H1 (cell line): ENCODE measurements at regions not wholly inside any gene's neighbourhood (a gene's known extent, or its start where the extent isn't known, plus 50 kb on each side); places are given as distances from the start of the nearest gene placed in this dataset.

Experiments used
- CTCF ChIA-PET: fragments of 300-600 bp; sonication (Branson Sonifier 250); formaldehyde crosslinking; loops from one replicate; lab custom pipeline; 2021; ENCODE audit not compliant: partially characterized antibody; lab: Charles Lee
- POLR2A ChIA-PET: fragments of 300-600 bp; sonication (Branson Sonifier 250); formaldehyde crosslinking; loops from one replicate; lab custom pipeline; 2021; ENCODE audit warnings: inconsistent platforms; ENCODE audit not compliant: partially characterized antibody; lab: Charles Lee
- DNase-seq, 2 experiments: peaks; one replicate each; pipeline versions ENCODE4 v3.0.0 to v3.0.0-alpha.2; 2010 to 2022; ENCODE audit warnings: low spot score in 2 of 2, low read depth in 1 of 2, mixed read lengths in 1 of 2
- FAIRE-seq: peaks from 2 replicates; lab custom pipeline; 2011; peaks lifted over from hg19 to GRCh38; lab: Jason Lieb, UNC
- H2AFZ ChIP-seq: 2 replicates; pipeline ENCODE4 v1.8.1; 2012; ENCODE audit warnings: low read length, inconsistent platforms
- H2AK5ac ChIP-seq: 2 replicates; pipeline ENCODE4 v1.6.1; 2013; ENCODE audit warnings: low read depth, low read length
- H2BK120ac ChIP-seq: replicated peaks from 2 replicates; pipeline ENCODE3; 2013; ENCODE audit warnings: low read depth, low read length, inconsistent platforms
- H2BK12ac ChIP-seq: 2 replicates; pipeline ENCODE4 v1.6.1; 2013; ENCODE audit warnings: low read depth, low read length
- H2BK15ac ChIP-seq: 2 replicates; pipeline ENCODE4 v1.6.1; 2013; ENCODE audit warnings: low read length
- H2BK20ac ChIP-seq: 2 replicates; pipeline ENCODE4 v1.6.1; 2013; ENCODE audit warnings: low read length
- H2BK5ac ChIP-seq: 2 replicates; pipeline ENCODE4 v1.6.1; 2013; ENCODE audit warnings: low read depth, low read length
- H3K14ac ChIP-seq: 2 replicates; pipeline ENCODE4 v1.6.1; 2013; ENCODE audit warnings: inconsistent platforms; ENCODE audit not compliant: insufficient read length
- H3K18ac ChIP-seq: 2 replicates; pipeline ENCODE4 v1.6.1; 2013; ENCODE audit warnings: low read length; ENCODE audit errors: extremely low read depth
- H3K23ac ChIP-seq: 2 replicates; pipeline ENCODE4 v1.6.1; 2013; ENCODE audit warnings: inconsistent platforms; ENCODE audit not compliant: insufficient read length
- H3K23me2 ChIP-seq: 2 replicates; pipeline ENCODE4 v1.6.1; 2013; ENCODE audit warnings: low read depth, low read length
- H3K27ac ChIP-seq: 2 replicates; pipeline ENCODE4 v1.6.1; 2011; ENCODE audit warnings: low read depth, low read length, inconsistent platforms
- H3K27me3 ChIP-seq, 4 experiments: replicated peaks in 1 of 4; 1 replicate in 1 of 4; 2 replicates in 3 of 4; pipeline versions ENCODE4 v1.6.1 to v1.8.1; 2011 to 2013; ENCODE audit warnings: low read length in 3 of 4, mild to moderate bottlenecking in 3 of 4, inconsistent platforms in 2 of 4, mixed read lengths in 2 of 4, moderate library complexity in 1 of 4; ENCODE audit not compliant: control insufficient read depth in 3 of 4, insufficient read depth in 3 of 4; ENCODE audit errors: extremely low read depth in 1 of 4
- H3K36me3 ChIP-seq, 4 experiments: 2 replicates each; pipeline versions ENCODE4 v1.6.1 to v1.8.1; 2011 to 2013; ENCODE audit warnings: mild to moderate bottlenecking in 4 of 4, low read length in 3 of 4, moderate library complexity in 2 of 4, control low read depth in 1 of 4, inconsistent platforms in 1 of 4; ENCODE audit not compliant: insufficient read depth in 4 of 4, control insufficient read depth in 2 of 4
- H3K4ac ChIP-seq: replicated peaks from 2 replicates; pipeline ENCODE3; 2013; ENCODE audit warnings: low read length, low read depth, mixed read lengths, inconsistent platforms; ENCODE audit not compliant: insufficient read length
- H3K4me1 ChIP-seq, 4 experiments: replicated peaks in 1 of 4; 1 replicate in 1 of 4; 2 replicates in 3 of 4; pipeline versions ENCODE4 v1.6.1 to v1.8.1; 2011 to 2013; ENCODE audit warnings: low read length in 3 of 4, inconsistent platforms in 2 of 4, mixed read lengths in 1 of 4; ENCODE audit not compliant: insufficient read depth in 4 of 4, control insufficient read depth in 3 of 4
- H3K4me2 ChIP-seq, 2 experiments: 2 replicates each; pipeline versions ENCODE4 v1.6.1 to v1.8.1; 2011 to 2013; ENCODE audit warnings: low read depth in 2 of 2, low read length in 2 of 2, control low read depth in 1 of 2, inconsistent platforms in 1 of 2, mild to moderate bottlenecking in 1 of 2; ENCODE audit not compliant: insufficient read depth in 1 of 2
- H3K4me3 ChIP-seq, 4 experiments: fragments of 200-600, 300-600 bp in 1 of 4; sonication (generic), shearing (Covaris generic), sonication (Bioruptor Twin) in 1 of 4; 2 replicates each; pipeline versions ENCODE4 v1.5.1 to v1.8.1; 2011 to 2016; ENCODE audit warnings: low read length in 4 of 4, low read depth in 3 of 4, control low read depth in 2 of 4, inconsistent platforms in 2 of 4, mild to moderate bottlenecking in 2 of 4, mixed read lengths in 1 of 4, moderate library complexity in 1 of 4; ENCODE audit not compliant: insufficient read depth in 2 of 4; ENCODE audit errors: extremely low read depth in 1 of 4
- H3K56ac ChIP-seq: replicated peaks from 2 replicates; pipeline ENCODE3; 2013; ENCODE audit warnings: low read depth, mild to moderate bottlenecking, mixed read lengths, low read length, inconsistent platforms; ENCODE audit not compliant: insufficient read length
- H3K79me1 ChIP-seq: 2 replicates; pipeline ENCODE4 v1.6.1; 2013; ENCODE audit warnings: low read depth, low read length, control low read depth
- H3K79me2 ChIP-seq, 2 experiments: 2 replicates each; pipeline versions ENCODE4 v1.6.1 to v1.8.1; 2012 to 2013; ENCODE audit warnings: low read length in 2 of 2, mild to moderate bottlenecking in 2 of 2, inconsistent platforms in 1 of 2; ENCODE audit not compliant: insufficient read depth in 2 of 2, control insufficient read depth in 1 of 2
- H3K9ac ChIP-seq, 4 experiments: replicated peaks in 1 of 4; 1 replicate in 1 of 4; 2 replicates in 3 of 4; pipeline versions ENCODE4 v1.6.1 to v1.8.1; 2011 to 2013; ENCODE audit warnings: low read depth in 3 of 4, low read length in 3 of 4, control low read depth in 2 of 4, mild to moderate bottlenecking in 2 of 4, moderate library complexity in 2 of 4, inconsistent platforms in 1 of 4; ENCODE audit errors: extremely low read depth in 1 of 4
- H3K9me3 ChIP-seq, 2 experiments: 2 replicates each; pipeline versions ENCODE4 v1.6.1 to v1.8.1; 2012 to 2013; ENCODE audit warnings: mild to moderate bottlenecking in 2 of 2, moderate library complexity in 2 of 2, control low read depth in 1 of 2, inconsistent platforms in 1 of 2, low read depth in 1 of 2, low read length in 1 of 2, mixed read lengths in 1 of 2; ENCODE audit not compliant: insufficient read depth in 2 of 2
- H4K20me1 ChIP-seq, 2 experiments: replicated peaks in 1 of 2; 2 replicates each; pipeline versions ENCODE3 to v1.8.1; 2011 to 2013; ENCODE audit warnings: inconsistent platforms in 2 of 2, low read length in 2 of 2, mild to moderate bottlenecking in 1 of 2; ENCODE audit not compliant: insufficient read depth in 2 of 2, control insufficient read depth in 1 of 2
- H4K5ac ChIP-seq: 2 replicates; pipeline ENCODE4 v1.6.1; 2013; ENCODE audit warnings: low read length, low read depth, mixed read lengths, inconsistent platforms; ENCODE audit not compliant: insufficient read length
- H4K8ac ChIP-seq: 2 replicates; pipeline ENCODE4 v1.8.0; 2013; ENCODE audit warnings: mild to moderate bottlenecking, moderate library complexity, low read length, inconsistent platforms; ENCODE audit not compliant: insufficient read depth; ENCODE audit errors: extremely low read depth
- H4K91ac ChIP-seq: replicated peaks from 2 replicates; pipeline ENCODE3; 2013; ENCODE audit warnings: low read length, mixed read lengths, inconsistent platforms; ENCODE audit not compliant: insufficient read length
- BACH1 ChIP-seq: IDR thresholded peaks from 2 replicates; pipeline ENCODE4 v1.6.1; 2012; ENCODE audit warnings: low read length, improper control_type of control experiment
- CBX8 ChIP-seq: fragments of 300-800, 300-1000 bp; sonication (generic); IDR thresholded peaks from 2 replicates; pipeline ENCODE4 v1.7.1; 2016; ENCODE audit warnings: low read depth, low read length, borderline replicate concordance
- KDM5A ChIP-seq: fragments of 200-600 bp; IDR thresholded peaks from 2 replicates; pipeline ENCODE4 v1.7.1; 2012; ENCODE audit warnings: mild to moderate bottlenecking, low read length, inconsistent platforms, mixed read lengths
- SIRT6 ChIP-seq: IDR thresholded peaks from one replicate; pipeline ENCODE4 v1.7.1; 2012; ENCODE audit warnings: low read length, inconsistent platforms
- SP2 ChIP-seq: IDR thresholded peaks from 2 replicates; pipeline ENCODE4 v1.6.1; 2012; ENCODE audit warnings: mild to moderate bottlenecking, low read length, inconsistent platforms
- SUZ12 ChIP-seq: fragments of 200-600 bp; sonication (generic); IDR thresholded peaks from 2 replicates; pipeline ENCODE4 v1.6.1; 2012; ENCODE audit warnings: mild to moderate bottlenecking, inconsistent platforms, low read length, moderate library complexity, mixed read lengths
- WGBS, 2 experiments: shearing (Covaris generic) in 1 of 2; methylation state at CpG; one replicate each; pipeline versions ENCODE4 v1.1.6 to v1.1.7; 2013 to 2015; ENCODE audit warnings: low lambda C conversion rate in 2 of 2, mixed read lengths in 2 of 2, inconsistent platforms in 1 of 2, low coverage in 1 of 2, missing lambda C conversion rate in 1 of 2; ENCODE audit not compliant: insufficient replicate concordance in 2 of 2, insufficient coverage in 1 of 2, insufficient read length in 1 of 2; ENCODE audit errors: extremely low coverage in 1 of 2, missing lambda C conversion rate in 1 of 2; 5-methylcytosine and 5-hydroxymethylcytosine counted together

- no peak overlapping the region for H2BK20ac ChIP-seq
- TF ChIP-seq SUZ12: no peak
- no peak for TF ChIP-seq SIRT6
- no peak for TF ChIP-seq CBX8
- TF ChIP-seq KDM5A: no peak
- no peak for TF ChIP-seq SP2
- no peak for TF ChIP-seq BACH1
These were observed 96.8 kb upstream of the SYT10 start for GRCh38 chr12:33536431-33536830.

More at GRCh38 chr12:33536431-33536830, 96.8 kb upstream of the SYT10 start:
- H3K36me3 ChIP-seq: no peaks in the 10 kb centered on the region
- H4K5ac ChIP-seq: no peak overlapping the region
- FAIRE-seq (no peak), DNase-seq (no peak)
- no peaks in the 10 kb centered on the region for H3K27me3 ChIP-seq
- H3K27ac ChIP-seq: no peak overlapping the region
- H3K4me1 ChIP-seq: no peaks in the 10 kb centered on the region
- no peak overlapping the region for H2BK12ac ChIP-seq
- H3K9me3 ChIP-seq: no peaks in the 10 kb centered on the region
- CTCF ChIA-PET: interaction anchor here (1.0 to 1.1 kb wide), 2 partner anchors 22 to 31 kb away, joined by 3 to 4 read pairs; no protein-coding TSS in a partner anchor
- no peaks in the 10 kb centered on the region for H4K20me1 ChIP-seq
- no peak overlapping the region for H3K14ac ChIP-seq
- no peaks in the 10 kb centered on the region for H3K23me2 ChIP-seq
- WGBS, 2 experiments: 80% methylated on average over 1 of the region's 1 CpG; no CpG with 5 or more reads in 1 of the 2 experiments
- H3K23ac ChIP-seq: no peak overlapping the region
- H3K9ac ChIP-seq: no peak overlapping the region
- POLR2A ChIA-PET: no interaction called here
- H3K4me3 ChIP-seq: no peak overlapping the region
- H3K18ac ChIP-seq: no peak overlapping the region
- H3K79me2 ChIP-seq: no peaks in the 10 kb centered on the region
- H3K4ac ChIP-seq: no peak overlapping the region
- H3K79me1 ChIP-seq: no peaks in the 10 kb centered on the region
- H2AK5ac ChIP-seq: no peak overlapping the region
- 0 out of 2 replicates have a peak overlapping the region, but pooled peaks have one; percentile 14 for H2AFZ ChIP-seq
- H3K4me2 ChIP-seq: no peak overlapping the region
- no peak overlapping the region for H4K91ac ChIP-seq
- H3K56ac ChIP-seq: no peak overlapping the region
- H2BK120ac ChIP-seq: no peak overlapping the region
- H4K8ac ChIP-seq: no peak overlapping the region
- H2BK5ac ChIP-seq: no peak overlapping the region
- H2BK15ac ChIP-seq: no peak overlapping the region
